Smooth muscle cell (in vitro differentiated cells): ENCODE measurements at regions not wholly inside any gene's neighbourhood (a gene's known extent, or its start where the extent isn't known, plus 50 kb on each side); places are given as distances from the start of the nearest gene placed in this dataset.

Experiments used
- DNase-seq: peaks from one replicate; lab custom pipeline; 2025; ENCODE audit not compliant: unreplicated experiment; lab: John Stamatoyannopoulos, UW
- H2AFZ ChIP-seq: fragments of 200-600 bp; sonication (generic); 2 replicates; pipeline ENCODE4 v1.6.0; 2016; ENCODE audit warnings: antibody characterized with exemption, low read depth, mild to moderate bottlenecking
- H3F3A ChIP-seq: fragments of 200-600 bp; sonication (generic); 2 replicates; pipeline ENCODE4 v1.6.0; 2017; ENCODE audit warnings: antibody characterized with exemption, low read depth
- H3K27ac ChIP-seq: fragments of 200-600 bp; sonication (generic); 2 replicates; pipeline ENCODE4 v1.5.1; 2016; ENCODE audit warnings: low read depth, mild to moderate bottlenecking
- H3K27me3 ChIP-seq: fragments of 200-600 bp; sonication (generic); 2 replicates; pipeline ENCODE4 v1.6.1; 2016; ENCODE audit warnings: low read depth, mild to moderate bottlenecking
- H3K36me3 ChIP-seq: fragments of 200-600 bp; sonication (generic); 2 replicates; pipeline ENCODE4 v1.5.1; 2016; ENCODE audit warnings: low read depth
- H3K4me1 ChIP-seq: fragments of 200-600 bp; sonication (generic); 2 replicates; pipeline ENCODE4 v1.5.1; 2016; ENCODE audit warnings: low read depth
- H3K4me2 ChIP-seq: fragments of 200-600 bp; sonication (generic); 2 replicates; pipeline ENCODE4 v1.6.0; 2016; ENCODE audit warnings: mild to moderate bottlenecking
- H3K4me3 ChIP-seq: fragments of 200-600 bp; sonication (generic); 2 replicates; pipeline ENCODE4 v1.5.1; 2016; ENCODE audit warnings: mild to moderate bottlenecking
- H3K79me2 ChIP-seq: fragments of 200-600 bp; sonication (generic); 2 replicates; pipeline ENCODE4 v1.6.0; 2016; ENCODE audit warnings: low read depth, mild to moderate bottlenecking
- H3K9ac ChIP-seq: fragments of 200-600 bp; sonication (generic); 2 replicates; pipeline ENCODE4 v1.6.0; 2016; ENCODE audit warnings: low read depth
- H3K9me3 ChIP-seq: fragments of 200-600 bp; sonication (generic); replicated peaks from 2 replicates; pipeline ENCODE4 v1.5.1; 2016; ENCODE audit warnings: low read depth
- H4K20me1 ChIP-seq: fragments of 200-600 bp; sonication (generic); 2 replicates; pipeline ENCODE4 v1.6.0; 2016; ENCODE audit warnings: low read depth
- WGBS: methylation state at CpG from one replicate; pipeline ENCODE4 v1.1.7; 2016; ENCODE audit warnings: low lambda C conversion rate; 5-methylcytosine and 5-hydroxymethylcytosine counted together
- TF ChIP-seq, protein P1 (sequence below): fragments of 200-600 bp; sonication (generic); IDR thresholded peaks from 2 replicates; pipeline ENCODE4 v1.5.1; 2017; ENCODE audit warnings: borderline replicate concordance, mild to moderate bottlenecking, antibody characterized with exemption; ENCODE audit not compliant: insufficient read depth, poor library complexity, severe bottlenecking

- Histone ChIP-seq H3K36me3 (no peaks in the 10 kb centered on the region), H3K27me3 (no peaks in the 10 kb centered on the region), H3K9me3 (no peaks in the 10 kb centered on the region), H3K4me1 (peaks cover 14% of the 10 kb centered on the region), H3K4me3 (no peak overlapping the region), H2AFZ (no peak overlapping the region), H3F3A (peaks cover 9% of the 10 kb centered on the region), H3K9ac (no peak overlapping the region), H3K4me2 (peak overlapping the region; percentile 22), H4K20me1 (no peaks in the 10 kb centered on the region), H3K27ac (peak overlapping the region; percentile 51), H3K79me2 (no peaks in the 10 kb centered on the region)
- 44% methylated on average over 6 of the region's 6 CpGs for WGBS
- DNase-seq: no peak
- TF ChIP-seq, protein P1, sequence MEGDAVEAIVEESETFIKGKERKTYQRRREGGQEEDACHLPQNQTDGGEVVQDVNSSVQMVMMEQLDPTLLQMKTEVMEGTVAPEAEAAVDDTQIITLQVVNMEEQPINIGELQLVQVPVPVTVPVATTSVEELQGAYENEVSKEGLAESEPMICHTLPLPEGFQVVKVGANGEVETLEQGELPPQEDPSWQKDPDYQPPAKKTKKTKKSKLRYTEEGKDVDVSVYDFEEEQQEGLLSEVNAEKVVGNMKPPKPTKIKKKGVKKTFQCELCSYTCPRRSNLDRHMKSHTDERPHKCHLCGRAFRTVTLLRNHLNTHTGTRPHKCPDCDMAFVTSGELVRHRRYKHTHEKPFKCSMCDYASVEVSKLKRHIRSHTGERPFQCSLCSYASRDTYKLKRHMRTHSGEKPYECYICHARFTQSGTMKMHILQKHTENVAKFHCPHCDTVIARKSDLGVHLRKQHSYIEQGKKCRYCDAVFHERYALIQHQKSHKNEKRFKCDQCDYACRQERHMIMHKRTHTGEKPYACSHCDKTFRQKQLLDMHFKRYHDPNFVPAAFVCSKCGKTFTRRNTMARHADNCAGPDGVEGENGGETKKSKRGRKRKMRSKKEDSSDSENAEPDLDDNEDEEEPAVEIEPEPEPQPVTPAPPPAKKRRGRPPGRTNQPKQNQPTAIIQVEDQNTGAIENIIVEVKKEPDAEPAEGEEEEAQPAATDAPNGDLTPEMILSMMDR: no peak
These were observed 103.1 kb upstream of the CDH5 start for GRCh38 chr16:66263168-66263972.

GRCh38 chr16:66262253-66263167, 104.0 kb upstream of the CDH5 start:
- H3K9me3 ChIP-seq: no peaks in the 10 kb centered on the region
- no peaks in the 10 kb centered on the region for H3K36me3 ChIP-seq
- H3K9ac ChIP-seq: no peak overlapping the region
- peaks cover 14% of the 10 kb centered on the region for H3K4me1 ChIP-seq
- H2AFZ ChIP-seq: no peak overlapping the region
- peak overlapping the region; percentile 22 for H3K4me2 ChIP-seq
- 45% methylated on average over 11 of the region's 11 CpGs for WGBS
- peaks cover under 1% of the 10 kb centered on the region for H3F3A ChIP-seq
- TF ChIP-seq, protein P1: no peak
- H3K27me3 ChIP-seq: no peaks in the 10 kb centered on the region
- H3K27ac ChIP-seq: peak overlapping the region; percentile 51
- DNase-seq: no peak
- no peaks in the 10 kb centered on the region for H3K79me2 ChIP-seq
- no peaks in the 10 kb centered on the region for H4K20me1 ChIP-seq
- H3K4me3 ChIP-seq: no peak overlapping the region

DNA sequence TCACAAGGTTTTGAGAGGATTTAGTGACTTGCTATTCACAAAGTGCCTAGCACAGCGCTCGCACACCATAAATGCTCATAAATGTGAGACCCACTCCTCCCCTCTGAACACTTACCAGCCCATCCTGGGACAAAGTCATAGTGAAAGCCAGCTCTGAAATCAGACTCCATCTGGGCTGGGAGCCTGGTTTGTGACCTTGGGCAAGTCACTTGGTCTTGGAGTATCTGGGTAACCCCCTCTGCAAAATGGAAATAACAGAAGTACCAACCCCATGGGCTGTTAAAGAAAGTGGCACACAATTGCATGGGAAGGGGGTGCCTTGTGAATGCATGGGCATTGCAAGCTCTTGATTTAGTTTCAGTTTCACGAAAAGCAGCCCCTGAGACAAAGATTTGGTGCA, 104.7 kb upstream of the CDH5 start:
- Histone ChIP-seq H3K27me3 (no peaks in the 10 kb centered on the region), H3K9me3 (no peaks in the 10 kb centered on the region)

More for the DNA sequence above, 104.7 kb upstream of the CDH5 start:
- H3K4me2 ChIP-seq: no peak overlapping the region
- H3K79me2 ChIP-seq: no peaks in the 10 kb centered on the region
- TF ChIP-seq, protein P1: no peak
- DNase-seq: no peak
- peaks cover 10% of the 10 kb centered on the region for H3K4me1 ChIP-seq
- no peak overlapping the region for H3K27ac ChIP-seq
- no peaks in the 10 kb centered on the region for H3F3A ChIP-seq
- no peak overlapping the region for H3K9ac ChIP-seq
- no peak overlapping the region for H3K4me3 ChIP-seq
- no peaks in the 10 kb centered on the region for H4K20me1 ChIP-seq
- WGBS: 98% methylated on average over 3 of the region's 3 CpGs
- no peak overlapping the region for H2AFZ ChIP-seq
- H3K36me3 ChIP-seq: no peaks in the 10 kb centered on the region
